Suprapubic skin (tissue), 4 donors: ENCODE measurements at regions not wholly inside any gene's neighbourhood (a gene's known extent, or its start where the extent isn't known, plus 50 kb on each side); places are given as distances from the start of the nearest gene placed in this dataset.

ENCODE experiments used
- DNase-seq, 2 donors: peaks; one replicate each; pipeline ENCODE4 v3.0.0-alpha.2; 2019; ENCODE audit warnings: low spot score in 2 of 2
- H3K27ac ChIP-seq: fragments of 200-600 bp; sonication (generic); one replicate; pipeline ENCODE4 v1.5.1; 2019
- H3K27me3 ChIP-seq: fragments of 200-600 bp; sonication (generic); one replicate; pipeline ENCODE4 v1.5.1; 2019
- H3K36me3 ChIP-seq: fragments of 200-600 bp; sonication (generic); one replicate; pipeline ENCODE4 v1.5.1; 2019
- H3K4me1 ChIP-seq: fragments of 200-600 bp; sonication (generic); one replicate; pipeline ENCODE4 v1.5.1; 2019
- H3K4me3 ChIP-seq: fragments of 200-600 bp; sonication (generic); one replicate; pipeline ENCODE4 v1.5.1; 2019; ENCODE audit warnings: mild to moderate bottlenecking
- H3K9me3 ChIP-seq: fragments of 200-600 bp; sonication (generic); one replicate; pipeline ENCODE4 v1.5.1; 2019
- CTCF ChIP-seq, 2 donors: fragments of 200-600 bp in 1 of 2; fragments of 450-650 bp in 1 of 2; sonication (generic) in 1 of 2; IDR thresholded peaks; one replicate each; pipeline ENCODE4 v1.5.1; 2016 to 2019; ENCODE audit warnings: antibody characterized with exemption in 2 of 2, mild to moderate bottlenecking in 1 of 2, moderate library complexity in 1 of 2
- EP300 ChIP-seq: sonication (generic); formaldehyde crosslinking; IDR thresholded peaks from one replicate; pipeline ENCODE4 v1.6.1; 2017; ENCODE audit warnings: antibody characterized with exemption
- POLR2A ChIP-seq, 2 donors: fragments of 450-650 bp; IDR thresholded peaks; one replicate each; pipeline ENCODE4 v1.6.1; 2017; ENCODE audit warnings: antibody characterized with exemption in 2 of 2, mild to moderate bottlenecking in 2 of 2, moderate library complexity in 2 of 2
- POLR2AphosphoS5 ChIP-seq, 3 donors: sonication (generic); formaldehyde crosslinking; IDR thresholded peaks; one replicate each; pipeline ENCODE4 v1.6.1; 2017; ENCODE audit warnings: antibody characterized with exemption in 3 of 3
- WGBS: methylation state at CpG from one replicate; pipeline ENCODE4 v1.1.5; 2018; 5-methylcytosine and 5-hydroxymethylcytosine counted together

- DNase-seq = no peak
- no peak overlapping the region for H3K4me3 ChIP-seq
- 13% methylated on average over 1 of the region's 1 CpG for WGBS
- no peaks in the 10 kb centered on the region for H3K9me3 ChIP-seq
- no peaks in the 10 kb centered on the region for H3K36me3 ChIP-seq
- no peaks in the 10 kb centered on the region for H3K4me1 ChIP-seq
- H3K27ac ChIP-seq = no peak overlapping the region
- no peaks in the 10 kb centered on the region for H3K27me3 ChIP-seq
- peak in 1 of 2 donors; percentile 52 for TF ChIP-seq CTCF (IDR thresholded peaks at IDR 0.05)
- TF ChIP-seq POLR2A (IDR thresholded peaks at IDR 0.05) = no peak
Measured at GRCh38 chr1:219416598-219417238, 196.2 kb downstream of the ZC3H11B start.

GRCh38 chr1:219415915-219416314 is 197.0 kb downstream of the ZC3H11B start:
- no peak for DNase-seq
- no peaks in the 10 kb centered on the region for H3K27me3 ChIP-seq
- TF ChIP-seq POLR2AphosphoS5 (IDR thresholded peaks at IDR 0.05) = no peak
- TF ChIP-seq POLR2A (IDR thresholded peaks at IDR 0.05) = no peak
- TF ChIP-seq EP300 = no peak
- TF ChIP-seq CTCF (IDR thresholded peaks at IDR 0.05) = no peak

GRCh38 chr1:219415433-219415832 is 197.5 kb downstream of the ZC3H11B start:
- Histone ChIP-seq H3K27ac (no peak overlapping the region), H3K9me3 (no peaks in the 10 kb centered on the region), H3K4me1 (no peaks in the 10 kb centered on the region), H3K4me3 (no peak overlapping the region), H3K27me3 (no peaks in the 10 kb centered on the region), H3K36me3 (no peaks in the 10 kb centered on the region)
- WGBS = 97% methylated on average over 2 of the region's 2 CpGs
- no peak for DNase-seq
- TF ChIP-seq POLR2AphosphoS5 (IDR thresholded peaks at IDR 0.05) (no peak), EP300 (no peak), POLR2A (IDR thresholded peaks at IDR 0.05) (no peak), CTCF (IDR thresholded peaks at IDR 0.05) (no peak)

More at GRCh38 chr1:219415915-219416314, 197.0 kb downstream of the ZC3H11B start:
- H3K4me3 ChIP-seq = no peak overlapping the region
- no peaks in the 10 kb centered on the region for H3K9me3 ChIP-seq
- no peaks in the 10 kb centered on the region for H3K36me3 ChIP-seq
- 98% methylated on average over 2 of the region's 2 CpGs for WGBS
- H3K27ac ChIP-seq = no peak overlapping the region
- no peaks in the 10 kb centered on the region for H3K4me1 ChIP-seq

- Histone ChIP-seq H3K27me3 (no peaks in the 10 kb centered on the region), H3K4me1 (no peaks in the 10 kb centered on the region), H3K36me3 (no peaks in the 10 kb centered on the region), H3K27ac (no peak overlapping the region), H3K4me3 (no peak overlapping the region), H3K9me3 (no peaks in the 10 kb centered on the region)
- TF ChIP-seq CTCF (IDR thresholded peaks at IDR 0.05) = no peak
- TF ChIP-seq POLR2A (IDR thresholded peaks at IDR 0.05) = no peak
- TF ChIP-seq POLR2AphosphoS5 (IDR thresholded peaks at IDR 0.05) = no peak
- no peak for TF ChIP-seq EP300
- 87% methylated on average over 4 of the region's 4 CpGs for WGBS
- DNase-seq = no peak
Measured at GRCh38 chr1:219414250-219414649, 198.7 kb downstream of the ZC3H11B start.

- Histone ChIP-seq H3K27me3 (no peaks in the 10 kb centered on the region), H3K9me3 (no peaks in the 10 kb centered on the region), H3K4me3 (no peak overlapping the region), H3K4me1 (no peaks in the 10 kb centered on the region), H3K27ac (no peak overlapping the region), H3K36me3 (no peaks in the 10 kb centered on the region)
- TF ChIP-seq EP300 (no peak), POLR2AphosphoS5 (IDR thresholded peaks at IDR 0.05) (no peak), POLR2A (IDR thresholded peaks at IDR 0.05) (no peak), CTCF (IDR thresholded peaks at IDR 0.05) (no peak)
- no peak for DNase-seq
- WGBS = 46% methylated on average over 1 of the region's 1 CpG
Measured at GRCh38 chr1:219413536-219413935, 199.4 kb downstream of the ZC3H11B start.
